HG02623 (cell line): ENCODE measurements at regions not wholly inside any gene's neighbourhood (a gene's known extent, or its start where the extent isn't known, plus 50 kb on each side); places are given as distances from the start of the nearest gene placed in this dataset.

Source experiments
- ATAC-seq: cut with Tn5 transposase; IDR thresholded peaks from one replicate; pipeline ENCODE4 v1.9.1; 2021; ENCODE audit warnings: moderate library complexity; ENCODE audit not compliant: unreplicated experiment

GRCh38 chr15:96390986-96391385, 60.5 kb downstream of the NR2F2 start:
- no peak for ATAC-seq

GRCh38 chr15:96392380-96393208, 62.1 kb downstream of the NR2F2 start:
- no peak for ATAC-seq

DNA sequence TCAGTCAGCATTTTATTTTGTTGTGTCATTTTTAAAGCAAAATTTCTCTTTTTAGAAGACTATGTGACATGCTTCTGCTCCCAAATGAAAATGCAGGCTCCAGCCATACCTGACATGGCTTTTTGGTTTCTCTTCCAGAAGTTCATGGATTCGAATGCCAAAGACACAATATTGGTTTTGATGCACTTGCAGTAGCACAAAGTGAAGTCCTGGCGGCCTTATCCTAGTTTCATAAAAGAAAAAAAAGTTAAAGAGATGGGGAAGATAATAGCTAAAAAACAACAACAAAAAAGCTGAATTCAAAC, 62.7 kb downstream of the NR2F2 start:
- no peak for ATAC-seq

DNA sequence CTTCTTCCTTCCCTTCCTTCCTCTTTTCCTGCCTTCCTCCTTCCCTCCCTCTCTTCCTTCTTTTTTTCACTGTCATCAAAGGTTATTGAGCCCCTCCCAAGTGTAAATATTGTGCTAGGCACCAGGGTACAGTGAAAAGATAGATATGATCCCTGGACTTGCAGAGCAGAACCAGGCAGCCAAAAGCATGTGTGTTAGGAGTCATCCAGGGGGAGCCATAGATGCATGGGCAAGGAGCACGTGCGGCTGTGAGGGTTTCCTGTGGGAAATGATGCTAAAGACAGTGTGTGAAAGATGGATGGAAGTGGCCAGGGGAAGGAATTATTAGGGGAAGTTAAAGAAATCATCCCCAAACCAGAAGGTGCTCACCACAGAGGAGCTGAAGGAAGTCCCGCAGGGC, 65.2 kb downstream of the NR2F2 start:
- ATAC-seq, result no peak

DNA sequence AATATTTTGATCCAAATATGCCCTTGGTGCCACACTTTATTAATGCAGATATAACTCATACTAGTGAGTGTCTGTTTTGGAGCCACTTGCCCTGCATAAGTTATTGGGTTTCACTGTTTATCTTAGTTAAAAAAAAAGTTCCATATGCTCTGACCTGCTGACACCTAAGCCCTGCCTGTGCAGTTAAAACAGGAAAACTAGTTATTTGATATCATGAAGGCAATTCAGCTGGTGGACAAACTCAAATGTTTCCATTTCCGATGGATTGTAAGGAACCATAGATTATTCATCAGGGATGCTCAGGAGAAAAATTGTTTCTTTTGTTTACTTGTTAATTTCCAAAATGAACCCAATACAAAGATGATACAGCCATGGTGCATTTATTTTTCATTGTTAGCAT, 68.3 kb downstream of the NR2F2 start:
- no peak for ATAC-seq

DNA sequence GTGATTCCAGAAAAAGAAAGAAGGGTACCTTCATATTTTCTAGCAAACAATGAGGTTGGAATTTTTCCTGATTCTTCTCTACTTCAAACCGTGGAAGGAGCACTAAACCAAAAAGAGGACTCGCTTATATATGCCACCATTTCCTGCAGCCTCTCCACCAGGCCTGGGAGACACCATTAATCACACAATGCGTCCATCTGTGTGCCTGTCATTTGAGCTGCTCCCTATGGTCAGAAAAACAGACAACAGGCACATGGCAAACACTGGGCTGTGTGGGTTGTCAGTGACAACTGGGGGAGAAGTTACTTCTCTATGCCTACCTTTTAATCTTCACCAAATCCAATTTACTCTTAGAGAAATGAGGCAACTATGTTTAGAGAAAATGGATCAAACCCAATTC, 71.9 kb downstream of the NR2F2 start:
- ATAC-seq, result no peak

DNA sequence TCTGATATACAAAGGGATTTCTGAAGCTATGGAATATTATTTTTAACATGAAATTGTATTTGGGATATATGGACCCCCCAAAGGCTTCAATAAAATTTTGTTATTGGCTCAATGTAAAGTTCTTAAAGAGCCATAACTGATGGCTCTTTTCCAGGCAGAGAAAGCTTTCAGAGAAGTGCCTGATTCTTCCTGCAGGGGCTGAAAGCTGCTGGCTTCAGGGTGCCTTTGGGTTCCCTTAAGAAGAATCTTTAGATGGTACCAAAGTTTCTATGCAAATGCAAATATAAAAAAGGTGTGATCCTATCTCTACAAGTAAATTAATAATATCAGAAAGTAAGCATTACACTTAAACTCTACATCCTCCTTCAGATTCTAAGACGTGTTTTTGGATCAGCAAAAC, 72.6 kb downstream of the NR2F2 start:
- ATAC-seq, result no peak

DNA sequence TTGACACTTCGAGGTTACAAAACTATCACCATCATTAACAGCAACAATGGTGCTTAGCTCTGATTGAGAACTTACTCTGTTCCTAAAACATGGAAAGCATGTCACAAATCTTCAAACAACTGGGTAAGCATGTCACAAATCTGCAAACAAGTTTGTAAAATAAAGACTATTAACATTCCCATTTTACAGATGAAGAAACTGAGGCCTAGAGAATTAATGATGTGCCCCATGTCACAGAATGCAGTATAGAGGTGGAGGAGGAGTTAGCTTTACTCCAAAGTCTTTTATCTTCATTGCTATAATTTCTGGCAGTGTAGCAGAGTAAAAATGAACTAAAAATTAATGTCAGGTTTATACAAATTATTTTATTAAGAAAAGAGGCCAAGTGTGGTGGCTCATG, 73.4 kb downstream of the NR2F2 start:
- no peak for ATAC-seq

GRCh38 chr15:96404560-96404959, 74.1 kb downstream of the NR2F2 start:
- ATAC-seq, result no peak

DNA sequence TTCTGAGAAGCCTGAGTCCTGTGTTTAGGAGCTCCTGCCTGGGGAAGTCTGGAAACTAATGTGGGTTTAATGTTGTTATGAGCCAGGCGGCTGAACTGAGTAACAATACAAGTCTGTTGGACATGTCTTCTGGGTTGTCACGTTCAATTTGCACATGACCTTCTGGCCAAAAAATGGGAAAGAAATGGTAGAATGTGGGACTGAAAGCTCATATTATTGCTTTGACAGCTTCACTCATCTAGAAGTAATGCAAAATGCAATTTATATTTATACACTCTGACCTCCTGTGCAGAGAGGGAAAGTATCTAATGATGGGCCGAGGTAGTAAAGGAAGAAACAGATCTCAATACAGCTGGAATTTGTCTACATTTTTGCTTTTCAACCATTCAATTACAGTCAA, 75.8 kb downstream of the NR2F2 start:
- no peak for ATAC-seq

- ATAC-seq, result no peak
Observed at GRCh38 chr15:96406701-96407100, 76.2 kb downstream of the NR2F2 start.

- no peak for ATAC-seq
Observed at GRCh38 chr15:96407482-96407881, 77.0 kb downstream of the NR2F2 start.

DNA sequence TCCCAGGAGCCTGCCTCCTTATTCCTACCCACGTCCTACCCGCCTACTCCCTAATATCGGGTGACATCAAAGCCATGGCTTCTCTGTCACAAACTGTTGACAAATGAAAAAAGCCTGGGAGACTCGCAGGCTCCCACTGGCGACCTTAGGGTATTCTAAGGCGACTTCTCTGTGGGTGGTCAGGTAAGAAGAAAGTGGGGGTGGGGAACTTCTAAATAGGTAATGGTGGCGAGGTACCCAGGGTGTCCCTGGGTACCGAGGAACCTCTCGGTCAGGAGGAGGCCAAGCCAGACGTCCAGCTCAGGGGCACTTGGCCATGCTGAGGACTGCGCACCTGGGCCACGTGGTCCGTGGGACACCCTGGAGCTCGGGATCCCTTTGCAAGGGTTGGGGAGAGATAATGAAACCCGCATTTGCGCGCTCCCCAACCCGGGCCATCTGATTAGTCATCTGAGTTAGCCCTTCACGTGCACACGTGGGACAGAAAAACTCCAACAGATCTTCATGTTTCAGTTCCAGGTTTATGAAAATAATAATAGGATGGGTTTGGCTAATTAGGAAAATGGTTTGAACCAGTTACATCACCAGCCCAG, 78.2 kb downstream of the NR2F2 start:
- ATAC-seq, result no peak

DNA sequence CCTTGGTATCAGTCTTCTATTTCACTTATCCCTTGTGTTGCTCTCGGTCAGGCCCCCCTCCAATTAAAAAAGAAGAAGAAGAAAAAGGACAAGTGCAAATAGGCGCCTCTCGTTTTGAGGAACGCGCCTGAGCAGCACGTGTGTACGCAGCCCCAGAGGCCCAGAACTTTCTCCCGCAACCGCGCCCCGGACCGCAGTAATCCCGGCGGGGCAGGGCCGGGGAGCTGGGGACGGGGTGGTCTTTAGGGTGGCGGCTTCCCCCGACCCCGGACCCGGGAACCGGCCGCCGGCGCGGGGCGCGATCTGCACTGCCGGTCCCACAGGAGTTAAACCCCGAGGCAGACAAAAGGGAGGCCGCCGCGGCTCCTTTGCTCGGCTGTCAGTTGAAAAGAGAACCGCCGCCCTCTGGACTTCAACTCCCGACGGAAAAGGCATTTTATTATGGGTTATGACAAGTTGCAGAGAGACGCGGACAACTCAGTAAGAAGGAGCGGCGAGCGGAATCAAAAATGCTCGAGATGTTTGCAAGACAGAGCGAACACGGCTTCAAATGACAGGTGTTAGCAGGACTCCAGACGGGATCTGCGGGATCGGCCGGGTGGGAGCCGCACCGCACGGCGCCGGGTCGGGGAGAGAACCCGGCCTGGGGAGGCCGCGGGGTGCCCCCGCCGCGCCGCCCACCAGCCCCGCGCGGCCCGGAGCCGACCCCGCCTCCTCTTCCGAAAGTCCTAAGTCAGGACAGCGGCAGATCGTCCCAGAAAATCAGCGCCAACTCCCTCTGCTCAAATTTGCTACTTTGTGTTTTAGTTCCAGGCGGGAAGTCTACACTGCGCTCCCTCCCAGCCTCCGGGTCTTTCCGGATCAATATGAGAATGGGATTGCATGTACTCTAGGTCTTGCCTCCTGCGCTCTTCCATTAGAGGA, 79.0 kb downstream of the NR2F2 start:
- no peak for ATAC-seq

GRCh38 chr15:96410175-96411055, 79.9 kb downstream of the NR2F2 start:
- ATAC-seq, result no peak

- no peak for ATAC-seq
Observed at GRCh38 chr15:96411056-96412031, 80.8 kb downstream of the NR2F2 start.

DNA sequence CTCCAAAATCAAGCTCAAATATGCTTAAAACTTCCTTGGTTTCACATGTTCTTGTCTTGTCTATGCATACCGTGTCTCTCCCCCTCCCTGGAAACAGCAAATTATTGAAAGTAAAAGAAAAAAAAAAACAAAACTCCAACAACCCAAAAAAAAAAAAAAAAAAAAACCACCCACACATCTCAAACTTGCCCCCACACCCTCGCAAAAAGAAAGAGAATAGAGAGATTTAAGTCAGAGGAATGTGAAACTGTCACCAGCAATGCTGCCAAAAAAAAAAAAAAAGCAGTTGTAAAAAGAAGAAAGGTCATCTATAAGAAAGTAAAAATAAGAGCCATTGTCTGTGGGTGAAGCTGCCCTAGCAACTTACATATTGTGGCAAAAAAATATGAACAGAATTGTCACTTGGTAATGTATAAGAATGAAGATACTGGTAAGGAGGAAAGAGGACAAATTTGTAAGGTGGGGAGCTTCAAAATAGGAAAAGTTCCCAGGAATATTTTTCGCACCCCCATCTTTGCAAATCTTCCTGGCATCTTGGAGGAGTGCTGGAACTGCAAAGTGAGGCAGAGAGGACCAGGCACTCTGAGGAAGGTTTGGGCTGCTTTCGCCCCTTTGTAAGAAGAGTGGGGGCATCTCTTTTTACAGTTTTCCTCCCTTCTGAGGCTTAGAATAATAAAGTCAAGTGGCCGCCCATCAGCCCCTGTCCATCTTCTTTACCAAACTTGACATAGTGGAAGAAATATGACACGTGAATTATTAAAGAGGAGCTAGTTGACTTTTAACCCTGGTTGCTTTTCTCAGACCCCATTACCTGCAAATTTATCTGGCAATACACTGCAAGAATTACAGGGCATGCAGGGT, 81.8 kb downstream of the NR2F2 start:
- no peak for ATAC-seq

DNA sequence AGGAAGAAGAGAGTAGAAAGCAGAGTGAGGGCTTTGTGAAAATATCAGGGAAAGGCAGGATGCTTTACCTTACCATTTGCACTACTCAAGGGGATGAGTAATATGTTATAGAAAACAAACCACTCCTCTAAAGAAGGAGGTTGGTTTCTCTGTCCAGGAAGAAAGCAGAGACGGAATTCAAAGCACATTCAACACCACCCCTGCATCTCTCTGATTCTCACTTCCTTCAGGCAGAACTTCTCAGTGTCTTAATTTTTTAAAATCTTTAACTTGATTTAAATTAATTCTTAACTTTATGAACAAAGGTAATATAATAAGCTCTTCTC, 82.4 kb downstream of the NR2F2 start:
- no peak for ATAC-seq

- ATAC-seq, result no peak
Observed at GRCh38 chr15:96413657-96414056, 83.2 kb downstream of the NR2F2 start.
